HG03095 (cell line): ENCODE measurements at regions not wholly inside any gene's neighbourhood (a gene's known extent, or its start where the extent isn't known, plus 50 kb on each side); places are given as distances from the start of the nearest gene placed in this dataset.
"Not testable (repeated sequence)": the region's sequence is repeated elsewhere in the genome, so short reads cannot be mapped to it uniquely, and the experiment has no call there.

Experiments used
- ATAC-seq: cut with Tn5 transposase; IDR thresholded peaks from one replicate; pipeline ENCODE4 v1.9.1; 2021; ENCODE audit warnings: moderate library complexity; ENCODE audit not compliant: unreplicated experiment

DNA sequence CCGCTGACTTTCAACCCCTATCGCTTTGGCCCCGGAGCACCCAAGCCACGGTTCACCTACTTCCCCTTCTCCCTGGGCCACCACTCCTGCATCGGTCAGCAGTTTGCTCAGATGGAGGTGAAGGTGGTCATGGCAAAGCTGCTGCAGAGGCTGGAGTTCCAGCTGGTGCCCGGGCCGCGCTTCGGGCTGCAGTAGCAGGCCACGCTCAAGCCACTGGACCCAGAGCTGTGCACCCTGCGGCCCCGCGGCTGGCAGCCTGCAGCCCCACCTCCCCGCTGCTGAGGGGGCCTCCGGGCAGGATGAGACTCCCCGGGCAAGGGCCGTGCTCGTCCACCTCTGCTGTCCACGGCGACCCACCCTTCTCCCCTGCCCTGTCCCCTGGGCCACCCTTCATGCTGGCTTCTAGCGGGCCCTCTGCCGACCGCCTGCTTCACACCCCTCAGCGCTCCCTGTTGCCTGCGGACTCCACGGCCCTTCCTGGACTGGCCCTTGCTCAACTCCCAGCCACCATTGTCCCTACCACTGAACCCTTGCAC, 92.2 kb upstream of the TRABD2B start:
- ATAC-seq, result no peak

DNA sequence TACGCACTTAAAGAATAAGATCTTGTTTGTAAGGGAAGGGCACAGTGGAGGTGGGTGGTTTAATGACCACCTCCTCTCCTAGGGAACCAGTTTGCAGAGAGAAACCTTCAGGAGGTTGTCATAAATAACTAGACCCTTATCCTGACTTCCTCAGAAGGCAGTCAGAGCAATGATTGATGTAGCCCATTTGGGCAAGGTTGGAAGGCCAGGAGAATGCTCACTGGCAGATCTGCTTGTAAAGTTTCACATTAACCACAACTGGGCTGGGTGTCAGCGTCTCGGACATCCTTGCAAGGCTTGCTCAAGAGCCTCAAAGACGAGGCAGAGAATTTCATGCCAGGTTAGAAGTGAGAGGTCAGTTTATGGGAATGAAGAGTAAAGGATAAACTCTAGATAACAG, 87.6 kb upstream of the TRABD2B start:
- no peak for ATAC-seq

DNA sequence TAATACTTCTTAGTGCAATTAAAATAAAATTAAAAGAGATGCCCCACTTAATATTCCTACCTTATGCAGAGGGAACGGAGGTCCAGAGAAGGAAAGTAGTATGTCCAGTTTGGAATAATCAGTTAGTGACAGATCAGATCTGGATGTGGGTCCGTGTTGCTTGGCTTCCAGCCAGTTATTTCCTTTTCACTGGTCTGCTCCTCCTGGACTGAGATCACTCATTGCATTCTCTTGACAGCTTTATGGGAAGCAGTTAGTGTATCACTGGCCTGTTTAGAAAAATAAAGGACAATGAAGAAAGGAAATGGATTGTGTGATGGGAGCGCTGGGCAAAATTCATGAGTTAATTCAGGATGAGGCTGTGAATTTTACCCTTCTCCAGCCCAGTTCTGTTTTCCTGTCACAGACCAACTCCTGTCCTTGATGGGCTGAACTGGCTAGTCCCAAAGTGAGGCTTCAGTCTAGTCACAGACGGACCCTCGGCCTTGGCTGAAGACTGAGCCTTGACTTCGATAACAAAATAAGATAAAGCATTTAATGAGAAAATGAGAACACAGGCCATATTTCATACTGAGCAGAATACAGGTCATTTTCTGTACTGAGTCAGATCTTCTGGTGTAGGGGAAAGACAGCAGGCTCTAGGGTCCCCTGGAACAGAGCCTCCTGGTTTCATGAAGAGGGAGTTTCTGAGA, 85.2 kb upstream of the TRABD2B start:
- ATAC-seq, result no peak

DNA sequence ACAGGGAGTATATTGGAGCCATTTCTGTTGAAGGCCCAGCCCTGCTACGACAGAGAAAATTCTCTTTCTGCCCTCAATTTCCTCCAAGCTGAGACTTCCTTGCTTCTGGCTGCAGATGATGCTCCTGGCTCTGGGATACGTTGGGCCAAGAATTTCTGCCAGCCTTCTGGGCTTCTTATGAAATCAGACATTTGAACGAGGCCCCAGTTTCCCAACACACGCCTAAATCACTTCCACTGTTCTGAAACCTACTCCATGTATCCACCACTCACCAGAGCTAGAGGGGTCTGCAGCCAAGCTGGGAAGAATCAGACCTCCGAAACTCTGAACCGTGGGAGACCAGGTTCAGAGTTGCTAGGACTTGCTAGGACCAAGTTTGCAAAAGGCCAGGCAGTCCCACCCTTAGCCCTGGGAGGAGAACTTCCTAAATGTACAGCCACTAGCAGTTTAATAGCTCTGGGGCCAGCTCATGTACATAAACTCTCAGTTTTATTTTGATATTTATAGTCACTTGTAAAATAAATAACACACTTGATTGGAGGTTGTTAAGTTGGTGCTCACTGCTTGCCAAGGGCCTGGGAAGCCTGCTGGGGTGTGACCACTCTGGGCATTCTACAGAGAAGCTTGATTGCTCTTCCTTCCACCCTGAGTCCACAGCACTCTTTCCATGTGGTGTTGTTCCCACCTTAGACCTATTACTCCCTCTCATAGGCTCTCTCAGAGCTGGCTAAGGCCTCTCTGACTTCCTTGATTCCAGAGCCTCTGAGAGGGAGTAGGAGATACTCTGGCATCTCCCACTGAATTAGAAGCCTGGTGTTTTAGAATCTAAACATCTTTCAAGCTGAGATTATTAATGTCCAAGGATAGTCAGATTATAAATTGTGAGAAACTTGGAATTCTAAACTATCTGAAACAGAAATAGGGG, 83.4 kb upstream of the TRABD2B start:
- no peak for ATAC-seq

- ATAC-seq, result no peak
Observed at GRCh38 chr1:48079096-48079495, 81.9 kb upstream of the TRABD2B start.

GRCh38 chr1:48077795-48078222, 80.6 kb upstream of the TRABD2B start:
- no peak for ATAC-seq

DNA sequence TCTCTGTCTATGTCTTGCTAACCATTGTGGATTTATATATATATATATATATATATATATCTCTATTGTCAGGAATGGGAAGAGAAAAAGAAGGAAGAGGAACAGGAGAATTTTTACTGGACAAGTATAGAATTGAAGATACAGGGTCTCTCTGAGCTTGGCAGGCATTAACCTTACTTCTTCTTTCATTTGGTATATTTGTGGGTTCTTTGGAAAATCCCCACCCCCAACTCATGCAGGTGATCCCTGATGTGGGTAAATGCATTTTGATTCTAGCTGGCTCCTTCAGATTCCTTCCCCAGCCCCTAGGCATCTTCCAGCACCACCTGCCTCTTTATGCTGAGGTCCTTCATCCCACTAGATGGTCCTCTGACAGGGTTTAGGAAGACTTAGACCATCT, 78.8 kb upstream of the TRABD2B start:
- ATAC-seq, result no peak

DNA sequence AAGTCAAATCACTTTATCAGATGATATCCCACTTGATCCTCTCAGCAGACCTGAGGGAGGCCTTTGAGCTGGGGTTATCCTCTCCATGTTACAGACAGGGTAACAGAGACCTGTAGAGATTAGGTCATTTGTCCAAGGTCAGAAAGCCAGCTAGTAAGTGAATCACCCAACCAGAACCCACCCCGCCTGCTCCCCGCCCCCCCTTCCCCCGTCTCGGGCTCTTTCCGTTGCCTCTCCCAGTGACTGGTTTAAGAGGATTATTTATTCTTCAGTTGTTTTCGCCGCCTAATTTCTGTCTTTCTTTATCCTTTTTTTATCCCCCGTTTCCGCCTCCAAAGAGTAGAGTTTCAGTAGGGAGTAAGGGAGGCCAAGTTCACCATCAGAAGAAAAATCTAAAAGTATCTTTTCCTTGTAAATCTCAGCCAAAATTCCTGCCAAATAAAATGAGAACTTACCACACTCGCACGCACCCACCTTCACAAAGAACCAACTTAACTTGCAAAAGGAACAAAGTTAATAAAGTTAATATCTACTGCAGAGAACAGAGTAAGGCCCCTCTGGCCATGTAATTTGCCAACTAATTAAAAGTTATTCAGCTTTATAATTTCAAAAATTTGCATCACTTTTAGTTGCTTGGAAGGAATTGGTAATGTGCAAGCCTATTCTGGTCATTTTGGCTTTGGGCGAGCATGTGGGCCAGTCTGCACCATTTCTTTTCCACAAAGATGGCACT, 76.8 kb upstream of the TRABD2B start:
- ATAC-seq, result no peak

DNA sequence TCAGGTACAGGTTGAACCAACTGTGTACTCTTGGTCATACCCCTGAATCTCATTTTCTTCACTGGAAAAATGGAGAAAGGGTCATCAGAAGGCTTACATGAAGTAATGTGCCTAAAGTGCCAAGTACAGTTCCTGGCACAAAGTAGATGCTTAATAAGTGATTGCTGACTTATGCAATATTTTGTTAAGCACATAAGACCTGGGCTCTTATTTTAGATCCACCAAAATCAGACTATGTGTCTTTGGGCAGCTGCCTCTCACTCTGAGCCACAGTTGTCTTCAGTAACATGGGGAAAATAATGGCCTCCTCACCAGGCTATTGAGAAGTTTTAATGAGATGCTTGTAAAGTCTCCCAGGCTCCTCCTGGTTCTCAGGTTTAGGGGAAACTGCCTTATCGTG, 74.3 kb upstream of the TRABD2B start:
- ATAC-seq, result no peak

DNA sequence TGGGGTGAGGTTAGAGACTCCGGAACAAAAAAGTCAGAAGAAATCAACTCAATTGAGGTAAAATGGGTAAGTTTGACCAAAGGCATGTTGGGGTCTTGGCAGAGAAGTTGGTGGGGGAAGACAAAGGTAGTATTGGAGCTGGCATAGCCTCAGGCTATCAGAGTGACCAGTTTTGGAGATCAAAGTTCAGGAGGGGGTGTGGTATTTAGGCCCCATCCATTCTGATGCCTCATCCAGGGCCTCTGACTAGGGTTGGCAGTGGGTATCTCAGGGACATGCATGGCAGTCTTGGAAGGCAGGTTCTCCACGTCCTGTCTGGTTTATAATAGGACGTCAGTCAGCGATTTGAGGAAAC, 73.2 kb upstream of the TRABD2B start:
- no peak for ATAC-seq

DNA sequence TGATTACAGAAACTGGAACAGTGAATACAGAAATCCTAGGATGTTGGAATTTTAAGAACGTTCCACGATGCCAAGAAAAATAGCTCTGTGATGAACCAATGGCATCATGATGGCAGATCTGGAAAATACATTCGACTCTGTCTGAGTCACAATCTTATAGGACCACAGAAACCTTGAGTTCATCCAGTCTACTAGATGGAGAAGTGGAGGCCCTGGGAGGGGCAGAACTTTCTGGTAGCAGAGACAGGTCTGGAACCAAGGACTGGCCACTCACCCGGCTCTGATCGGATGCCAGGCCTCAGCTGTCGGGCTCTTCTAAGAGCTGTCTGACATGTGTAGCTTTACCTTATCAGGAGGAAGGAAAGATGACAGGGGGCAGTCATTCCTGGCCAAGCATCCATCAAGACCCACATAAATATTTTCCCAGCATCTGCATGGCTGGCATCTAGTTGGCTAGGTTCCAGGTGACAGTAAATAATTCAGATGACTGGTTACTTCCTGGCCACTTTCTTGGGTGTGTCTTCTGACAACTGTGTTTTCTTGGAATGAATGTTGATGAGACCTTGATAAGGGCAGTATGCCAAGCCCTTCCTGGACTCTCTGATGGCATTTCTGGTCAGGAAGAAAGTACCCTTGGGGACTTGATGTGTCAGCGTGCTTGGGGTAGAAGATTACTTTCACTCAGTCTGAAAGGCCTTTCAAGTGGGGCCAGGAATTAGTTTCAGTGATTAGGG, 72.6 kb upstream of the TRABD2B start:
- no peak for ATAC-seq

DNA sequence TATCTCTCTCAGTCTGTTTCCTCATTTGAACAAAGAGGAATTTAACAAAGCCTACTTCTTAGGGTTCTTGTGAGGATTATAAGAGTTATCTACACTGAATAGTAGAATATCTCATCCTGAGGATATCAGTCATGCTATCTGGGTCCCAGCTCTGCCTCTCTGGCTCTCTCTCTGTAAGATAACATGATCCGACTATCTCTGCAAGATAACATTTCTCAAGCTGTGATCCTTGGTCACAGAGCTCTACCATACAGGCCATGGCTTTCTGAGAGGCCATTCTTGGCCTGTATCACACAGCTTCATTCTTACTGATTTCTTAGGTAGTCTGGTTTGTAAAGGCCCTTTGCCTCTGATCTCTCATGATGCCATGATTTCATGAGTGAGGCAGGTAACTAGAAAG, 71.0 kb upstream of the TRABD2B start:
- no peak for ATAC-seq

DNA sequence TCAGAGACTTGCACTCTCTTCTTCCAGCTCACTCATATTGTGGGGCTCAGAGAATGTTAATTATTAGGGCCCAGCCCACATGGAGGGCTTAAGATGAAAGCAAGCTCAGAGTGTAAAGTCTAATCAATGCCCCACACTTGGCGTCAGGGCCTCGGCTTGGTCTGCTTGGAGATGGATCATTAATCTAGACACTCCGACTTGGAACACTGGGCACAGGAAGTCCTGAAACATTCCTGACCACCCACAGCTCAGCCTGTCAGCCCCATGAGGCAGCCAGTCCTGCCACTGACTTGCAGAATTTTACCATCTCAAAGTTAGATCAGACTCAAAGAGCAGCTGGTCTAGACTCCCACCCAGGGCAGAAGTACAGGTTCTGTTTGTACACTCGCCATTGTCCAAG, 69.8 kb upstream of the TRABD2B start:
- no peak for ATAC-seq

DNA sequence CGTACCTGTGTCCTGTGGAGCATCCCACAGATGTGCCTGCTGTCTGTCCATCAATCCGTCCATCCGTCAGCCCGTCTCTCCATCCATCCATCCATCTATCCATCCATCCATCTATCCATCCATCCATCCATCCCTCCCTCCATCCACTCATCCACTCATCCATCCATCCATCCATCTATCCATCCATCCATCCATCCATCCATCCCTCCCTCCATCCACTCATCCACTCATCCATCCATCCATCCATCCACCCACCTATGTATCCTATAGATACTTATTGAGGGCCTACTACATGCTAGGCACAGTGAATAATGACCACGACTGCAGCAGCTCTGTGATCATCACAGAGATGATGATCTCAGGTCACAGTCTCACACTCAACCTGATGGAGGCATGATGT, 67.5 kb upstream of the TRABD2B start:
- ATAC-seq, result not testable (repeated sequence)

- no peak for ATAC-seq
Observed at GRCh38 chr1:48062353-48062752, 65.2 kb upstream of the TRABD2B start.

- ATAC-seq, result no peak
Observed at GRCh38 chr1:48061162-48062136, 64.3 kb upstream of the TRABD2B start.

- ATAC-seq, result no peak
Observed at GRCh38 chr1:48059289-48059688, 62.1 kb upstream of the TRABD2B start.

GRCh38 chr1:48058135-48059025, 61.2 kb upstream of the TRABD2B start:
- no peak for ATAC-seq

DNA sequence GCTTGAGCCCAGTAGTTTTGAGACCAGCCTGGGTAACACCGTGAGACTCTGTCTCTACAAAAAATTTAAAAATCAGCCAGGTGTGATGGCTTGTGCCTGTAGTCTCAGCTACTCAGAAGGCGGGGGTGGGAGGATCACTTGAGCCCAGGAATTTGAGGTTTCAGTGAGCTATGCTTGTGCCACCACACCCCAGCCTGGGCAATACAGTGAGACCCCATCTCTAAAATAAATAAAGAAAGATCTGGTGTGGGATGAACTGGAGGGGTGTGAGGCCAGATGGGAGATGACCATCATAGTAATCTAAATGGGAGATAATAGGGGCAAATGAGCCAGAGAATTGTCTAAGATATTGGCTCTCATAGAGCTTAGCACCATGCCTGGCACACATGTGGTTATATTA, 60.1 kb upstream of the TRABD2B start:
- ATAC-seq, result no peak
